K562 (cell line): ENCODE measurements at regions not wholly inside any gene's neighbourhood (a gene's known extent, or its start where the extent isn't known, plus 50 kb on each side); places are given as distances from the start of the nearest gene placed in this dataset.

Source experiments
- ARID3B ChIP-seq: fragments of 250-450 bp; sonication (Bioruptor Pico); IDR thresholded peaks from 2 replicates; pipeline ENCODE4 v1.4.0; 2020; ENCODE audit warnings: borderline replicate concordance
- CHAMP1 ChIP-seq: fragments of 450-650 bp; IDR thresholded peaks from 2 replicates; pipeline ENCODE4 v1.6.1; 2016; ENCODE audit warnings: mild to moderate bottlenecking
- CHD2 ChIP-seq: IDR thresholded peaks from 2 replicates; pipeline ENCODE4 v1.6.1; 2011; ENCODE audit warnings: low read depth, low read length
- EHMT2 ChIP-seq: fragments of 450-650 bp; IDR thresholded peaks from 2 replicates; pipeline ENCODE4 v1.6.1; 2018; ENCODE audit warnings: antibody characterized with exemption
- ELK1 ChIP-seq: sonication (generic); formaldehyde crosslinking; IDR thresholded peaks from 2 replicates; pipeline ENCODE4 v1.8.1; 2022; ENCODE audit warnings: missing genetic modification reagents
- ETV6 ChIP-seq, 3 experiments: fragments of 150-350 bp in 1 of 3; sonication (generic) in 1 of 3; formaldehyde crosslinking in 1 of 3; IDR thresholded peaks; 2 replicates each; pipeline versions ENCODE4 v1.6.1 to v1.8.0; 2014 to 2022; ENCODE audit warnings: borderline replicate concordance in 2 of 3, low read depth in 2 of 3, antibody characterized with exemption in 1 of 3, low read length in 1 of 3, mild to moderate bottlenecking in 1 of 3, missing genetic modification reagents in 1 of 3
- FOXM1 ChIP-seq, 2 experiments: fragments of 450-650 bp in 1 of 2; sonication (generic) in 1 of 2; formaldehyde crosslinking in 1 of 2; IDR thresholded peaks; 2 replicates each; pipeline versions ENCODE4 v1.6.1 to v1.9.0; 2017 to 2022; ENCODE audit warnings: low read depth in 2 of 2, mild to moderate bottlenecking in 2 of 2, missing genetic modification reagents in 1 of 2, moderate library complexity in 1 of 2
- HDAC1 ChIP-seq, 2 experiments: fragments of 450-650 bp; IDR thresholded peaks; 2 replicates each; pipeline ENCODE4 v1.6.1; 2016 to 2017; ENCODE audit warnings: inconsistent platforms in 1 of 2, mild to moderate bottlenecking in 1 of 2, moderate library complexity in 1 of 2
- HES1 ChIP-seq: fragments of 450-650 bp; IDR thresholded peaks from 2 replicates; pipeline ENCODE4 v1.6.1; 2016; ENCODE audit warnings: low read depth, mild to moderate bottlenecking, moderate library complexity
- MYBL2 ChIP-seq, 2 experiments: fragments of 450-650 bp in 1 of 2; sonication (generic) in 1 of 2; formaldehyde crosslinking in 1 of 2; IDR thresholded peaks; 2 replicates each; pipeline versions ENCODE4 v1.6.1 to v1.8.1; 2017 to 2022; ENCODE audit warnings: borderline replicate concordance in 1 of 2, inconsistent platforms in 1 of 2, low read depth in 1 of 2, mild to moderate bottlenecking in 1 of 2, missing genetic modification reagents in 1 of 2, moderate library complexity in 1 of 2
- NFIX ChIP-seq: fragments of 250-450 bp; sonication (Bioruptor Pico); IDR thresholded peaks from 2 replicates; pipeline ENCODE4 v1.4.0; 2020; ENCODE audit warnings: low read depth, mild to moderate bottlenecking, moderate library complexity
- PRDM10 ChIP-seq: fragments of 450-650 bp; IDR thresholded peaks from 2 replicates; pipeline ENCODE4 v1.6.1; 2018; ENCODE audit not compliant: partially characterized antibody
- RBM14 ChIP-seq: fragments of 200-400 bp; formaldehyde crosslinking; IDR thresholded peaks from 2 replicates; pipeline ENCODE4 v1.6.1; 2018; ENCODE audit warnings: low read depth, mild to moderate bottlenecking, low read length, moderate library complexity, borderline replicate concordance; ENCODE audit not compliant: insufficient read depth
- SP2 ChIP-seq: IDR thresholded peaks from 2 replicates; pipeline ENCODE4 v1.6.1; 2011; ENCODE audit warnings: mild to moderate bottlenecking, low read depth, low read length, moderate library complexity; ENCODE audit not compliant: poor library complexity, severe bottlenecking; ENCODE audit errors: extremely low read depth
- SREBF1 ChIP-seq: fragments of 150-350 bp; IDR thresholded peaks from 2 replicates; pipeline ENCODE4 v1.6.1; 2014; ENCODE audit warnings: antibody characterized with exemption, low read depth, low read length, borderline replicate concordance
- ZNF217 ChIP-seq: sonication (generic); formaldehyde crosslinking; IDR thresholded peaks from 2 replicates; pipeline ENCODE4 v1.8.0; 2022; ENCODE audit warnings: mild to moderate bottlenecking, missing genetic modification reagents

GRCh38 chr5:6302684-6303083 lies 75.7 kb downstream of the MED10 start (continued):
- TF ChIP-seq FOXM1 (IDR thresholded peaks at IDR 0.05; ENCODE audit: low read depth) (no peak), FOXM1 (CRISPR knock-in tag; IDR thresholded peaks at IDR 0.05; ENCODE audit: low read depth) (no peak), HDAC1 (IDR thresholded peaks at IDR 0.05) (no peak), HES1 (no peak), CHD2 (no peak), ZNF217 (CRISPR knock-in tag) (no peak), EHMT2 (peak; percentile 92), ARID3B (no peak), PRDM10 (no peak), ETV6 (IDR thresholded peaks at IDR 0.05; ENCODE audit: borderline replicate concordance in 1 of 2, low read depth in 2 of 2, low read length in 1 of 2) (no peak), ETV6 (CRISPR knock-in tag; IDR thresholded peaks at IDR 0.05; ENCODE audit: borderline replicate concordance) (no peak), NFIX (CRISPR knock-in tag) (no peak), ELK1 (CRISPR knock-in tag) (no peak), MYBL2 (IDR thresholded peaks at IDR 0.05; ENCODE audit: low read depth) (no peak), MYBL2 (CRISPR knock-in tag; IDR thresholded peaks at IDR 0.05; ENCODE audit: borderline replicate concordance) (no peak), RBM14 (no peak), SREBF1 (no peak), SP2 (no peak), CHAMP1 (no peak)
